GM18909 (cell line): ENCODE measurements at regions not wholly inside any gene's neighbourhood (a gene's known extent, or its start where the extent isn't known, plus 50 kb on each side); places are given as distances from the start of the nearest gene placed in this dataset.

Experiments
- ATAC-seq: cut with Tn5 transposase; IDR thresholded peaks from one replicate; pipeline ENCODE4 v1.9.1; 2021; ENCODE audit warnings: mild to moderate bottlenecking; ENCODE audit not compliant: unreplicated experiment, poor library complexity

DNA sequence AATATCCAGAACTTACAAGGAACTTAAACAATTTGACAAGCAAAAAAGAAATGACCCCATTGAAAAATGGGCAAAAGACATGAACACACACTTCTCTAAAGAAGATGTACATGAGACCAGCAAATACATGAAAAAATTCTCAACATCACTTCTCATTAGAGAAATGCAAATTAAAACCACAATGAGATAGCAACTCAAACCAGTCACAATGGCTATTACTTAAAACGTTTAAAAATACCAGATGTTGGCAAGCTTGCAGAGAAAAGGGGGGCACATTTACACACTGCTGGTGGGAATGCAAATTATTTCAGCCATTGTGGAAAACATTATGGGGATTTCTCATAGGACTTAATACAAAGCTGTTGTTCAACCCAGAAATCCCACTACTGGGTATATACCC lies 1634.0 kb downstream of the NCAM2 start:
- ATAC-seq = no peak

DNA sequence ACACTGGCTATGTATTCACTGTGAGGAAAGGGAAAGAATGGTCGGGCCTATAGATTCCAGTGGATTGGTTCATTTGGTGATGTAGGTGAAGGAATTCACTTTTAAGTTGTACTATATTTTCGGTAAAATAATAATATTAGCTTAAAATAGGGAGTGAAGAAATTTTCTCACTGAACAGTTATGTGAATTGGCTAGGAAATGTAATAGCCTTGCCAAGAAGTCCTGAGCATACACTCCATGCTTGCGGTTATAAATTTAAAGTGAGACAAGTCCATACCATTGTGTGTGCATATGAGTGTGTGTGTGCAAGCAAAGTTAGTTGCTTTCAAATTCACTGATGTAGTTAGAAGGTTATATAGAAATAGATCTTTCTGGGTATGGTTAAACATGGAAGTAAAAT lies 1651.0 kb downstream of the NCAM2 start:
- ATAC-seq = no peak

DNA sequence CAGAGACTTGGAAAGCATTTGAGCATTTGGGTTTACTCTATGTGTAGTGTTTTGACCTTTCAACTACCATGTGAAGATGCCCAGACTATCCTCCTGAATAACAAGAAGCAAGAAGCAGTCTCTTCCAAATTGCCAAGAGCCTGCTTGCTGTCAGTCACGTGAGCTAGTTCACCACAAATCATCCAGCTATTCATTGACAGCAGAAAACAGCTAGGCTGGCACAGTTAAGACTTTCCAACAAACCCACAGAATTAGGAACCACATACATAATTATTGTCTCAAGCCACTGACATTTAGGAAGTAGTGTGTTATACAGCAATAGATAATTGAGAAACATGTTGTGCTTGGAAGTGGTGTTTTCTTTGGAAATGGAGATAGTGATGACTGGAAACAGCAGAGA lies 1652.0 kb downstream of the NCAM2 start:
- ATAC-seq = no peak

DNA sequence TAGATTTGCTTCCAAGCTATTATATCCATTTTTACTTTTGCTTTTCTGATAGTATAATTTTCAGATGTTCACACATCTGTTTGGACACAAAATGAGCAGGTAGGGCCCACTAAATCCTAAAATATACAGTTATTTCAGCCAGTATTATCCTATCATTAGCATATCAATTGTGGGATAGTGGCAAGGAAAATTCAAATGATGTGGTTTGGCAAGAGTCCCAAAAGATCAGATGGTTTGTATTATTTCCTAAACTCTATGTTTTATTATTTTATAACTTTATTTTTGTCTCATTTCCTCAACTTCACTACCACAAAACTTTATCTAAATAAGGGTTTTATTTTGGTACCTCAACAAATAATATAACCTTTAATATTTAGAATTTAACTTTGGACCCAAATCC lies 1659.6 kb downstream of the NCAM2 start:
- no peak for ATAC-seq

DNA sequence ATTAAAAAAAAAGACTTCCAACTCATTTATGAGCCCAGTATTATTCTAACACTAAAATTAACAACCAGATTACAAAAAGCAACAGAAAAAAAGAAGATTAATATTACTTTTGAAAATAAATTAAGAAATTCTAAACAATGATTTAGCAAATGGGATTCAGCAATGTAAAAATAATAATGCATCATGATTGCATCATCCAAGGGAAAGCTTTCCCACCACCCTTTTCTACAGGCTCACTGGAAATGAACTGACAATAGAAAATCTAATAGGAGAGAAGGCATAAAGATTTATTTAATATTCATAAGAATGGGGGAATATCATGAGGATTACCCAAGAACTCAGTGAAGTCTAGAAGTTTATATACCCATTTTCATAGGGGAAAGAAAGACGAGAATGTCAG lies 1671.9 kb downstream of the NCAM2 start:
- no peak for ATAC-seq

DNA sequence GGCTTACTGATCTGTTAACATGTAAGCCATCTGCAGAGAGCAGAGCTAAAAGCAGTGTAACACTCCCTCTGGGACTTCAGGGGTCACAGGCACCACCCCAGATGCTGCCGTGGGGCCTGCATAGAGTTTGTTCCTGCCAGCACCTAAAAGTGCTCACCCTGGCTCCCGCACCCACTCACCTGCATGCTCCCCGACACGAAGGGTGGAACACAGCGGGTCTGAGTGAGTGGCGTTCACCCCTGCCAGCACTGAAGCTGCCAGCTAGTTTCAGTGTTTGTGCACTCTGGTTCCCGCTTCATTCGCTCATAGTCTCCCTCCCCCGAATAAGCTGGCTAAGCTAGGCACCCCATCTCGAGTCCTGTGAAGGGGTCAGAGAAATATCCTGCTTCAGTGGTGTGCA lies 1681.0 kb downstream of the NCAM2 start:
- ATAC-seq = no peak

DNA sequence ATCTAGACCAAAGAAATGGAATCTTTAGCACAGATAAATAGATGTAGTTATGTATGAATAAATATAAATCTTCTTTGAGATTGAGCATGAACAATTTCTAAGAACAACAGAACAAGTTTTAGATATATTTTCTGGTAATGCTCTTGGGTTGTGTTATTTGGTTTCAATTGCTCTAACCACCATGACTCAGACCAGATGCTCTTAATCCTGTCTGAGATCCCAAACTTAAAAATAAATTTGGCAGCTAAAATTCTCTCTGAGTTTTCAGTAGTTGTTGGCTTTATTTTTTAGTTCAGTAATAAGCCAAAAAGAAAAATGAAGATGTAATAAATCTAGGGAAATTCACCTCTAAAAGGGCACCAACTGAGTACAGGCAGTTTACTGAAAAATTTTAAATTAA lies 1693.4 kb downstream of the NCAM2 start:
- no peak for ATAC-seq

DNA sequence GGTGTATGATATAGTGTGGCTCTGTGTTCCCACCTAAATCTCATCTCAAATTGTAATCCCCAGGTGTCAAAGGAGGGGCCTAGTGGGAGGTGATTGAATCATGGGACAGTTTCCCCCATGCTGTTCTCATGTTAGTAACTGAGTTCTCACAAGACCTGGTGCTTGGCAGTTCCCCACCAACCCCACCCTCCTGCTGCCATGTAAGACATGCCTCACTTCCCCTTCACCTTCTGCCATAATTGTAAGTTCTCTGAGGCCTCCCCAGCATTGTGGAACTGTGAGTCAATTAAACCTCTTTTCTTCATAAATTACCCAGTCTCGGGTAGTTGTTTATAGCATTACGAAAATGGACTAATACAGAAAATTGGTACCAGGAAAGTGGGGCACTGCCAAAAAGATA lies 1705.3 kb downstream of the NCAM2 start:
- ATAC-seq = no peak

DNA sequence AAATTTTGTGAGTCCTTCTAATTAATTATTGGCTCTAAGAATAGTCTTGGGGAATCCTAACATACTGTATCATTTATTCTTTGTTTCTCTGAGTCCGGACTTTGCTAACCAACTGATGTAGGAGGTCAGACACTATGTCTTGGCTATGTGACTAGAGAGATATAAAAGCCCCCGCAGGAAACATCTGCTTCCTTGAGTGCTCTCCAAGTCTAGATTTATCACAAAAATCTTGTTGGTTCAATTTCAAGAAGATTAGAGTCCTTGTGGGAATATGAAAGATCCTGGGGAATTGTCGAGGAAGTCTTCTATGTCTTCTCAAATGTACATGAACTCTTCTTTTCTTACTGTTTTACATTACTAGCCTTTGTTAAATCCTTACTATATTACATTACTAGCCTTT lies 1712.5 kb downstream of the NCAM2 start:
- no peak for ATAC-seq

DNA sequence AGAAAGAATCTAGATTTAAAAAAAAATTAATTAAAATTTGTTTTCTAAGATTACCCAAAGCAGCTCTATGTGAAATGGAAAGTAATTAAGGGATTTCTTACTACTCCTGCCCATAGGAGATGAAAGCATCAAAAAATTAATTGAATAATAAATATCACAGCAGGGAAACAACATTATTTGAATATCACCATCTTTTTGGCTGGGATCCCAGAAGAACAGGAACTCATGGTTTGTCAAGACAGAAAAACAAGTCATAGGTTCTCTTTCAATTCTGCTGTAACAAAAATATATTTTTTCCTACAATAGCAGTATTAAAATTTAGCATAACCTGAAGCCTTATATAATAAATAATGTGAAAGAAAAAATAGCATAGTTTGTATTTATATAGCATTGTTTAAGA lies 1713.4 kb downstream of the NCAM2 start:
- no peak for ATAC-seq

DNA sequence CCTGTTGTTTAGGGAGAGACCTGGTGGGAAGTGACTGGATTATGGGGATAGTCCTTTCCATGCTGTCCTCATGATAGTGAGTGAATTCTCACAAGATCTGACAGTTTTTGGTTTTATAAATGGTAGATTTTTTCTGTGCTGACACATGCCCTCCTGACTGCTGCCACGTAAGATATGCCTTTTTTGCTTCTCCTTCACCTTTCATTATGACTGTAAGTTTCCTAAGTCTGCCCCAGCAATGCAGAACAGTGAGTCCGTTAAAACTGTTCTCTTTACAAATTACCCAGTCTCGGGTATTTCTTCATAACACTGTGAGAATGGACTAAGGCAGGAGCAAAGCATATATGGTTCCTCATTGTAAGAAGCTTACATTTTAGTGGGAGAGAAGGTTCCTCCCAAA lies 1727.2 kb downstream of the NCAM2 start:
- no peak for ATAC-seq

DNA sequence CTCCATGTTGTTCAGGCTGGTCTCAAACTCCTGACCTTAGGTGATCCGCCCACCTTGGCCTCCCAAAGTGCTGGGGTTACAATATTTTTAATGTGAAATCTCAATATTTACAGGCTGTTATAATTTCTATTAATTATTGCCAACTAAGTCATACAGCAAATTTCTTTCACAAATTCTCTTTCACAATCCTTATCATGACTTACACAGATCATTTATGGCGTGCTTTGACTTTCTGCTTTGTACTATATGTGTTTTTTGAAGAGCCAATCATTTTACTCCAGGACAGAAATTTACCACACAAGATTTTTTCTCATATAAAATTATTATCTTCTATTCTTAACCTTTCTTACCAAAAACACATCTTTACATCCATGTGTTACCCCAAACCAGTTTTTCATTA lies 1729.9 kb downstream of the NCAM2 start:
- no peak for ATAC-seq

DNA sequence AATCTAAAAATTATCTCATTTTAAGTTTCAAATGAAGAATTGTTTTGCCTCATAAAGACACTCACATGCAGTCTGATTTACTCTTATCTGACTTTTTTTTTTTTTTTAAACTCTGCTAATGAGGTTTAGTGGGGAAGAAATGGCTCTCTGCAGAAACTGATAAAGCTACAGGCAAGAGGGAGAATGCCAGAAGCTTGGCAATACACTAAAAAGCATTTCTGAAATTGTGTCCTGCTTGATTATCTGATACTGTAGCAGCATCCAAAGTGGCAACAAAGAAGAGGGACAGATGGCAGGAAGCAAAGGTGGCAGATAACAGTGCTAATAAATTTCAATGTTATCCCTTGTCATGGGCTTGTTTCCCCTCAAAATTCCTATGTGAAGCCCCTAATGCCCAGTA lies 1744.9 kb downstream of the NCAM2 start:
- no peak for ATAC-seq

DNA sequence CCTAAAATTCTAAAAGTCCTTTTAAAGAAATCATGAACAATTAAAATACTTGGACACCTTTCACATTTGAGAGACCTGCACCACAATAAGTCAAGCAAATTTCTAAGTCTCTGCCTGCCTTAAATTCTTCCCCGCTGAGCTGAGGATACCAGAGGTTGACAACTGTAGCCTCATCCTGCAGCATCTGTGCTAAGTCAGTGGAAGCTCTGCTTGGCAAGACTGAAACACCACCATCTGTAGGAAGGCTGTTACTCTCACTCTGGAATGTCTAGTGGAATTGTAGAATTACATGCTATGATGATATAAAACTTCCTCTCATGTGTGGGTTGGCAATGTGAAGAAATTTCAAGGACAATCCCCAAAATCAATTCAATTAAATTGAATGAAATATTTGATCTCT lies 1756.5 kb downstream of the NCAM2 start:
- ATAC-seq = no peak

DNA sequence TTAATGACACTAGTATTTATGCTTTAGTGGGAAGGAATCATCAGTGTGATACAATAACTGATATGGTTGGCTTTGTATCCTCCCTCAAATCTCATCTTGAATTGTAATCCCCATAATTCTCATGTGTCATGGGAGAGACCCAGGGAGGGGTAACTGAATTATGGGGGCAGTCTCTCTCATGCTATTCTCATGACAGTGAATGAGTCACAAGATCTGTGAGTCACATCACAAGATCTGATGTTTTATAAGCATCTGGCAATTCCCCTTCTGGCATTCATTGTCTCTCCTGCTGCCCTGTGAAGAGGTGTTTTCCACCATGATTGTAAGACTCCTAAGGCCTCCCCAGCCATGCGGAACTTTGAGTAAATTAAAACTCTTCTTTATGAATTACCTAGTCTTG lies 1760.3 kb downstream of the NCAM2 start:
- no peak for ATAC-seq

DNA sequence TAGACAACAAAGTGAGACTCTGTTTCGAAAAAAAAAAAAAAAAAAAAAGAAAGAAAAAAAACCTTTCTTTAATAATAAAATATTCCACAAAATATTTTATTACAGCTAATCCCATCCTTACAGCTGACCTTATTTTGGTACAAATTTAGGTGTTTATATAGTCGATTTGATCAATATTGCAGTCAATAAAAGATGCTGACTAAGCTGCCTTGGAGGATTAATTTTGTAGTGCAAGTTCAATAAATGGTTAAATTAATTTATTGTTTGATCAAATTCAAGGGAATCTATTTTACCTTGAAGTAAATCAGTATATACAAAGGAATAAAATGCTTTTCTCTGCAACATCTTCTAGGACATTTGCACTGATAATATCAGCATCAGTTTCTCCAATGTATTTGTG lies 1764.3 kb downstream of the NCAM2 start:
- ATAC-seq = no peak

DNA sequence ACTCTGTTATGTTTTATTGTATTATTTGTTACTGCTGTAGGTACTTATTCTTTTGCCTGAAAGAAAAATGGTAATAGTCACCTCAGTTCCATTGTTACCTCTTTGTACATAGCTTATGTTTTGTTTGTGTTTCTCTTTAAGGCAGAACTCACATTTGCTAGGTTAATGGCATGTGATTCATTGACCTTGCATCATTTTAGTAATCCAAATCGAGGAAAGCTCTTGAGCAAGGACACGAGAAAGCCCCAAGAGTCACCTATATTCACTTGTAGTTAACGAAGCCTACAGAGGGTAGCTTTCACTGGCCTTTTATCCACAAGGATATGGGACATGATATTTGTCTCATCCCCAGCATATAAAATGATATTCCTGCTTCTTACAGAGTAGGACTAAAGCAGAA lies 1765.2 kb downstream of the NCAM2 start:
- ATAC-seq = no peak

DNA sequence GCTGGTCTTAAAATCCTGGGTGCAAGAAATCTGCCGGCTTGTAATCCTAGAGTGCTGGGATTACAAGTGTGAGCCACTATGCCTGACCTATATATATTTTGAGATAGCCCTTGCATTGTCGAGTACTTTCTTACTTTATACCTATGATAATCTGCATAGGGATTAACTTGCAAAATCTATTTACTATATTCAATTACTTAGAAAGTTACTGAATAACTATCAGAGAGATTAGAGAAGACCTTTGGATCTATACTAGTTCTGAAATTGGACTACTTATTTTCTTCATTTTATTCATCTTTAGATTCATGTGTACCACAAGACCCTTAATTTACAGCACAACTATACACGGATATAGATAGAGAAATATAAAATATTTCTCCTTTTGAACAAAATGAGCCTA lies 1766.0 kb downstream of the NCAM2 start:
- ATAC-seq = no peak

DNA sequence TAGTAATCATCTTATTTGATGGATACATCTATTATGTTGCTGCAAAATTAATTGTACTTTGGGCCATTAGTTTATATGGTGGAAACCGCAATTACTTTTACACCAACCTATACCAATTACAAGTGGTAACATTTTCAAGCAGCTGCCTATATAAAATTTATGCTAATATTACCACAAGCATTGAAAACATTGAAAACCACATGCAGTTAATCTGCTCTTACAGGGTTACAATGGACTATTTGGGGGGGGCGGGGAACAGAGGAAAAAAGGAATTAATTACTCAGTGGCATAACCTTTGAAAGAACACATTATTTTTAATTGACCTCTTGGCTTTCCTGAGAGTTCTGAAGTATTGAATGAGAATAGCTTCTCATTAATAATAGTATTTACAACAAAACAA lies 1793.2 kb downstream of the NCAM2 start:
- no peak for ATAC-seq

DNA sequence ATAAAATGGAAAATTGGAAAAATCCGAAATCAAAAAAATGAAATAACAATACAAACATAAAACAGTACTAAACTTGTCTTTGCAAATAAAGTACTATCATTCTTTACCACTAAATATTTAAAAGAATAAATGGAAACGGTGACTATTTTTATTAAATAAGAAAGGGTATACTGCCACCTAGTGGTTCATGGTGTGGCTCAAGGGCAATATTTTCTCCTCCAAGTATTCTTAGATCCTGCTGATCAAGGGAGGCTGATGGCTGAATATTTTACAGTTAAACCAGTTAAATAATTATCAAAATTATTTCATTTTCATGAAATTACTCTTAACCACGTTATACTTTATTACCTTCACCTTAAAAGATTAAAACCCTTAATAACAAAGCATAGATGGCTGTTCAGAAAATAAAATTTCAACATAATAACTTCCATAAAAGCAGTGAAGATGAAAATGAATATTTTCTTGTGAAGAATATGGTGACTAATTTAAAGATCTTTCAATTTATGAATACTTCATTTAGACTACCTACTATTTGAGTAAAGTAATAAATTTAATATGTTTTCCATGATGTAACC lies 1793.9 kb downstream of the NCAM2 start:
- no peak for ATAC-seq

DNA sequence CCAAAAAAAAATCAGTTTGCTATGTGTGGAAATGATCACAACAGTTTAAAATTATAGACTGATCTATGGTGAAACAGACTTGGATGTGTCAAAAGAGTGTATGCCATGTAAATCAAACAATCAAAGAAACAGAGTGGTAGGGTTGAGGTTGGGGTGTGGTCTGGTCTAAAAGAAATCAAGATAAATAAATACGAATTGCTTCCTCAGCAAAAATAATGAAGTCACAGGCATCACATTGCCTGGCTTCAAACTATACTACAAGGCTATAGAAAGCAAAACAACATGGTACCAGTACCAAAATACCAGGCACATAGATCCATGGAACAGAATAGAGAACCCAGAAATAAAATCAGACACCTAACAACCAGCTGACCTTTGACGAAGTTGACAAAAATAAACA lies 1796.9 kb downstream of the NCAM2 start:
- ATAC-seq = no peak

DNA sequence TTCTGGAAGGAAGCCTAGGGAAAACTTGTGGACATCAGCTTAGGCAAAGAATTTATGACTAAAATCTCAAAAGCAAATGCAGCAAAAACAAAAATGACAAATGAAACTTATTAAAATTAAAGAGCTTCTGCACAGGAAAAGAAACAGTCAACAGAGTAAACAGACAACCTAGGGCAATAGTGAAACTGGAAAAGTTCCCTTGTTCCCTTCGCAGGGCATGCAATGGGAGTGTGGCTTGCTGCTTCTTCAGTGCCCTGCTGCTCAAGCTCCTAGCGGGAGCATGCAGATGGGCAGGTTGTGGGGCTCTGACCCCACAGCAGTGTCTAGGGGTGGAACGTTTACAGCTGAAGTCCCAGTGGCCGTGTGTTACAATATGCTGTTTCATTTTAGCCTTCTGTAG lies 1797.4 kb downstream of the NCAM2 start:
- ATAC-seq = no peak

DNA sequence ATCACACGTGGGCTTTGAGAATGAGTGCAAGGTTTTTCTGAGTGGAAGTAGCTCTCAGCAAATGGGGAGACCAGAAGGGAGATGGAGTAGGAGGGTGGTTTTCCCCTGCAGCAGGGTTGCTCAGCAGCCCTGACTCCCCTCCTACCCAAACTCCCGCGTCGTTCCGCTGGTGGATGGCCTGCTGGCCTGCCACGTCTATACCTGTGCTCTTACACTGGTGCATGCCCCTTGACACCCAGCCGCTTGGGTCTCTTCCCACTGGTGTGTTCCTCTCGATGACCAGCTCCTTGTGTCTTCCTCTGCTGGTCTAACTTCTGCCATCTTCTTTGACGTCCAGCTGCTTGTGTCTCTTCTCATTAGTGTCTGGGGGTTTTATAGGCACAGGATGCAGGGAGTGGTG lies 1797.9 kb downstream of the NCAM2 start:
- ATAC-seq = no peak
